HL-60 (cell line): ENCODE measurements at regions not wholly inside any gene's neighbourhood (a gene's known extent, or its start where the extent isn't known, plus 50 kb on each side); places are given as distances from the start of the nearest gene placed in this dataset.

Source experiments
- POLR2AphosphoS5 ChIP-seq: IDR thresholded peaks from 2 replicates; pipeline ENCODE4 v1.6.1; 2012; ENCODE audit warnings: low read depth
- TF ChIP-seq, protein P1 (sequence below): IDR thresholded peaks from one replicate; pipeline ENCODE4 v1.5.1; 2011; ENCODE audit warnings: low read length, control low read depth, inconsistent platforms; ENCODE audit not compliant: insufficient read depth
- TF ChIP-seq, protein P2 (sequence below): IDR thresholded peaks from 2 replicates; pipeline ENCODE4 v1.6.1; 2012; ENCODE audit warnings: low read depth; ENCODE audit not compliant: insufficient replicate concordance

DNA sequence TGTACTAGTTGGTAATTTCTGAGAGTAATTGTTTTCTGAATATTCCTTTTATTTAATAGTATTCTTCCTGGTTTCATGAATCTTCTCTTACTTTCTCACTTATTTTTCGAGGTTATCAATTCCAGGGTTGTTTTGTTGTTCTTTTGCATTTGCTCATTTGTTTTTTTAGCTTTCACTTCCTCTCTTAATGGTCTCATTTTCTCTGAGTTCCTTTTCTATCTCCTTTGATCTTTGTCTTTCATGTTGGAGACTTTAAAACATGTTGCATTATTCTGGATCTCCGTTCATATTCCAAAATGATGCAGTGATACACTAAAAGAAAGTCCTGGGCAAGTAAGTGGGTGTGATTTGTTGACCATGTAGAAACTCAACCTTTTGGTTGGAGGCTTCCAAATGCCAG is 345.3 kb upstream of the SLC35B3 start:
- TF ChIP-seq, protein P1, sequence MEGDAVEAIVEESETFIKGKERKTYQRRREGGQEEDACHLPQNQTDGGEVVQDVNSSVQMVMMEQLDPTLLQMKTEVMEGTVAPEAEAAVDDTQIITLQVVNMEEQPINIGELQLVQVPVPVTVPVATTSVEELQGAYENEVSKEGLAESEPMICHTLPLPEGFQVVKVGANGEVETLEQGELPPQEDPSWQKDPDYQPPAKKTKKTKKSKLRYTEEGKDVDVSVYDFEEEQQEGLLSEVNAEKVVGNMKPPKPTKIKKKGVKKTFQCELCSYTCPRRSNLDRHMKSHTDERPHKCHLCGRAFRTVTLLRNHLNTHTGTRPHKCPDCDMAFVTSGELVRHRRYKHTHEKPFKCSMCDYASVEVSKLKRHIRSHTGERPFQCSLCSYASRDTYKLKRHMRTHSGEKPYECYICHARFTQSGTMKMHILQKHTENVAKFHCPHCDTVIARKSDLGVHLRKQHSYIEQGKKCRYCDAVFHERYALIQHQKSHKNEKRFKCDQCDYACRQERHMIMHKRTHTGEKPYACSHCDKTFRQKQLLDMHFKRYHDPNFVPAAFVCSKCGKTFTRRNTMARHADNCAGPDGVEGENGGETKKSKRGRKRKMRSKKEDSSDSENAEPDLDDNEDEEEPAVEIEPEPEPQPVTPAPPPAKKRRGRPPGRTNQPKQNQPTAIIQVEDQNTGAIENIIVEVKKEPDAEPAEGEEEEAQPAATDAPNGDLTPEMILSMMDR: no peak
- TF ChIP-seq, protein P2, sequence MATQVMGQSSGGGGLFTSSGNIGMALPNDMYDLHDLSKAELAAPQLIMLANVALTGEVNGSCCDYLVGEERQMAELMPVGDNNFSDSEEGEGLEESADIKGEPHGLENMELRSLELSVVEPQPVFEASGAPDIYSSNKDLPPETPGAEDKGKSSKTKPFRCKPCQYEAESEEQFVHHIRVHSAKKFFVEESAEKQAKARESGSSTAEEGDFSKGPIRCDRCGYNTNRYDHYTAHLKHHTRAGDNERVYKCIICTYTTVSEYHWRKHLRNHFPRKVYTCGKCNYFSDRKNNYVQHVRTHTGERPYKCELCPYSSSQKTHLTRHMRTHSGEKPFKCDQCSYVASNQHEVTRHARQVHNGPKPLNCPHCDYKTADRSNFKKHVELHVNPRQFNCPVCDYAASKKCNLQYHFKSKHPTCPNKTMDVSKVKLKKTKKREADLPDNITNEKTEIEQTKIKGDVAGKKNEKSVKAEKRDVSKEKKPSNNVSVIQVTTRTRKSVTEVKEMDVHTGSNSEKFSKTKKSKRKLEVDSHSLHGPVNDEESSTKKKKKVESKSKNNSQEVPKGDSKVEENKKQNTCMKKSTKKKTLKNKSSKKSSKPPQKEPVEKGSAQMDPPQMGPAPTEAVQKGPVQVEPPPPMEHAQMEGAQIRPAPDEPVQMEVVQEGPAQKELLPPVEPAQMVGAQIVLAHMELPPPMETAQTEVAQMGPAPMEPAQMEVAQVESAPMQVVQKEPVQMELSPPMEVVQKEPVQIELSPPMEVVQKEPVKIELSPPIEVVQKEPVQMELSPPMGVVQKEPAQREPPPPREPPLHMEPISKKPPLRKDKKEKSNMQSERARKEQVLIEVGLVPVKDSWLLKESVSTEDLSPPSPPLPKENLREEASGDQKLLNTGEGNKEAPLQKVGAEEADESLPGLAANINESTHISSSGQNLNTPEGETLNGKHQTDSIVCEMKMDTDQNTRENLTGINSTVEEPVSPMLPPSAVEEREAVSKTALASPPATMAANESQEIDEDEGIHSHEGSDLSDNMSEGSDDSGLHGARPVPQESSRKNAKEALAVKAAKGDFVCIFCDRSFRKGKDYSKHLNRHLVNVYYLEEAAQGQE: no peak
- TF ChIP-seq POLR2AphosphoS5: no peak
